Urothelium cell line (cell line): ENCODE measurements at regions not wholly inside any gene's neighbourhood (a gene's known extent, or its start where the extent isn't known, plus 50 kb on each side); places are given as distances from the start of the nearest gene placed in this dataset.

Experiments used
- DNase-seq: peaks from one replicate; pipeline ENCODE4 v3.0.0; 2011; ENCODE audit warnings: low spot score, mixed read lengths
- FAIRE-seq: peaks from 2 replicates; lab custom pipeline; 2011; peaks lifted over from hg19 to GRCh38; lab: Jason Lieb, UNC

DNA sequence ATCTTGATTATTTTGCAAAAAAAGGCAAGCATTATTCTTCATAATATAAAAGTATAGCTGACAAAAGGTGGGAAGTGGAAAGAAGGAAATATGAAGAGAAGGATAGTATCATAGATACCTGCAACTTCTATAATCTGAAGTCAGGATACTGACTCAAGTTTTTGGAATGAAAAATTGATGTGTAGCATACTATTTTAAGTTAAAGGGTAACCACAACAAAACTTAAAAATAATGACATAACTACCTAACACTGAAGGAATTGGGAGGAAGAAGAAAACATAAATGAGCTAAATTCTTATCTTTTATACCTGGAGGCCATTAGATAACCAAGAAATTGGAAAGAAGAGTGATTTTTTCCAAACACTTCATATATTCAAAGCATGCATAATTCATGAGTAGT, 51.8 kb upstream of the TLE1 start:
- no peak for DNase-seq
- no peak for FAIRE-seq

GRCh38 chr9:81748091-81748490, 58.7 kb upstream of the TLE1 start:
- FAIRE-seq = no peak

GRCh38 chr9:81753436-81753835, 64.1 kb upstream of the TLE1 start:
- FAIRE-seq (no peak), DNase-seq (no peak)

More at GRCh38 chr9:81748091-81748490, 58.7 kb upstream of the TLE1 start:
- DNase-seq = no peak

- FAIRE-seq (no peak), DNase-seq (no peak)
These were observed 64.9 kb upstream of the TLE1 start for GRCh38 chr9:81754245-81754644.

DNA sequence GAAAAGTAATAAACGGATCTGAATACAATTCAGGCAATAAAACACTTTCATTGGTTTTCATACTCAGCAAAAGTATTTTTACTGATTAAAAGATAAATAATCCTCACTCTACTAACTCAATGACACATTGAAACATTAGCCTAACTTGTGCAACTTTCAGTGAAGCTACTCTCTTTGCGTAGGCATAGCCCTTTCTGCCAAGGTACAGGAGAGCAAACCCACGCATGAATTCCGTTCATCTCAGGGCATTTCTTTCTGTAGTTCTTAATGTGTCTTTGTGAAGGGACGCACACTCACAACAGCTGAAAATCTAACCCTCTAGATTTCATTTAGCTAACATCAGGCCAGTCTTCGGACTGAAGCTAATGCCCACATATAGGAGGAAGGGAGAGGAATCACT, 66.4 kb upstream of the TLE1 start:
- DNase-seq (no peak), FAIRE-seq (no peak)

DNA sequence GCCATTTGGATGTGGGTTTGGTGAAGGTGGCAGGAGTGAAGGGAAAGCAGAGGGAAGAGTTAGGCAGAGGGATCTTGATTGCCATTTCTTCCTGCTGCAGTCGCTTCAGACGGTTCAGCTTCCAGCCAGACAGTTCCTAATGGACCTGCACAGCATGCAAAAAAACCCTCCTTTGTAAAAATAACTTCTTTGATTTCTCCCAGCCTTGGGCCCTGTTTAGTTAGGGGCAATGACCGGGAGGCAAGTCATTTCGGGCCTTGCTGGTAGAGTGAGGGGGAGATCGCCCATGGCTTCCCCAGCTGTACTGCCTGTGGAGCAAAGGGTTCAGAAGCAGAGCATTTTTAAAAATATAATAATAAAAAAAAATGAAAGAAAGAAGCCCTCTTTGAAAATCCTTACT, 67.2 kb upstream of the TLE1 start:
- FAIRE-seq (no peak), DNase-seq (no peak)

DNA sequence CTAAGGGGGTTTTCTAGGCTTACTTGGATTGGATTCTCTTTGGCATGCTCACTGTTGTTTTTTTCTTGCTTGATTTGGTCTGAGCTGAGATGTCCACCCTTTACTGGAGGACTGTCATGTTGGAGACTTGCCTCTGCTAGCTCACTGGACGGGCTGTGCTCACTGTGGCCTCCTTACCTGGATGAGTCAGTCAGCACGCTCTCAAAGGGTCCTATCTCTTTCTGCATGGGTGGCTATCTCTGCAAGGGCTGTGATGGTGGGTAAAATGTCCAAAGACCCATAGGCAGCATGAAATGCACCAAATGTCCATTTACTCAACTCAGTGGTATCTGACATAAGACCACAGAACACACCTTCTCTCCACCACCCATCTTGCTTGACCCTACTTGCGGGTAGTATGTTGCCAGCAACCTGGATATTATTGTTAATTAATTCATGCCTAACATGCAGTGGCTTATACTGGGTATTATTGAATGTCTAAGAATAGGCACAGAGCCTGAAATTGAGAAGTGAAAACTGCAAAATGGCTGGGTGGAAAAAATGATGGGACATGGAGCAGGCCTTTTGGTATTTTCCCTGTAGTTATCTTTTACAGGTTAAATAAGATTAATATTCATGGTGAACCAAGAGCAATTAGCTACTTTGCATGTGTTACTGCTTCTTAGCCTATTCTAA, 68.9 kb upstream of the TLE1 start:
- DNase-seq (no peak), FAIRE-seq (no peak)

DNA sequence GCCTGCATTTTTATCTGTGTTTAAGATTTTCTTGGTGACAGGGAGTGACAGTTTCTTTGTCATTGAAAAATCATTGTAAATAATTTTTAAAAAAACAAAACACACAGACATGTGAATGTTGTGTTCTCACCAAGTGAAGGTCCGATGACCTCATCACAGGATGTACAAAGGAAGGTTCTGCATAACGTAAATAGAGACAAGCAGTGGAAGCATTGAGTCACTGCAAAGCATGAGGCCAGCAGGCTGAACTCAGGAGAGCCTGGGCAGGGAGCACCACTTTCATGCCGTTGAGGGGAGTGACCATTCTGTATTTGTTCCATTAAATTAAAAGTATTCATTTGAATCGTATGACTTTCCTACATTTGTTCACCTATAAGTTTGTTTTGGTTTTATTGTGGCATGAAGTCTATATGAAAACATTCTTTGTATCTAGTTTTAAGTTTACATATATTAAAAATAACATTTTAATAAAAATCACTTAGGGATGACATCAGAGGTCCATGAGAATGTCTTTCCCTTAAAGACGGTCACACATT, 70.4 kb upstream of the TLE1 start:
- no peak for FAIRE-seq
- DNase-seq = peak; percentile 75

- DNase-seq (no peak), FAIRE-seq (no peak)
These were observed 78.6 kb upstream of the TLE1 start for GRCh38 chr9:81767921-81768320.

DNA sequence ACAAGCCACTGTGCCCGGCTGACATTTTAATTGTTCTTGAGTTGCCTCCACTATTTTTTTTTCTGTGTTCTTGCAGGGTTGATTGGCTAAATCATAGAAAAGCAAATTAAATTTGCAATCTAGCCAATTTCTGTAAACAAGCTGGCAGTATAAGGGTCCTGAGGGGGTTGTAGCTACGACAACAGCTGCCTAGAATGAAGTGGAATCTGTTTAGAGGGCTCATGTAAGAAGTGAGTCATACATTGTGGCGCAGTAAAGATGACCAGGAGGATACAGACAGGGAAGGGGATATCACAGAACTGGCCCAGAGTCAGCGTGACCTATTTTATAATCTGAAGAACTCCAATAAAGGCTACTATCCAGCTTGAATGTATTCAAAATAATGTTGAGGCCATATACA, 82.2 kb upstream of the TLE1 start:
- peak; percentile 47 for DNase-seq

GRCh38 chr9:81772144-81772543, 82.8 kb upstream of the TLE1 start:
- DNase-seq (peak; percentile 14), FAIRE-seq (no peak)

More for the DNA sequence above, 82.2 kb upstream of the TLE1 start:
- FAIRE-seq = no peak

- DNase-seq = no peak
- FAIRE-seq = no peak
These were observed 87.0 kb upstream of the TLE1 start for GRCh38 chr9:81776390-81776789.

- no peak for FAIRE-seq
- DNase-seq = no peak
These were observed 87.5 kb upstream of the TLE1 start for GRCh38 chr9:81776834-81777233.

GRCh38 chr9:81777482-81777881, 88.1 kb upstream of the TLE1 start:
- FAIRE-seq (no peak), DNase-seq (no peak)

DNA sequence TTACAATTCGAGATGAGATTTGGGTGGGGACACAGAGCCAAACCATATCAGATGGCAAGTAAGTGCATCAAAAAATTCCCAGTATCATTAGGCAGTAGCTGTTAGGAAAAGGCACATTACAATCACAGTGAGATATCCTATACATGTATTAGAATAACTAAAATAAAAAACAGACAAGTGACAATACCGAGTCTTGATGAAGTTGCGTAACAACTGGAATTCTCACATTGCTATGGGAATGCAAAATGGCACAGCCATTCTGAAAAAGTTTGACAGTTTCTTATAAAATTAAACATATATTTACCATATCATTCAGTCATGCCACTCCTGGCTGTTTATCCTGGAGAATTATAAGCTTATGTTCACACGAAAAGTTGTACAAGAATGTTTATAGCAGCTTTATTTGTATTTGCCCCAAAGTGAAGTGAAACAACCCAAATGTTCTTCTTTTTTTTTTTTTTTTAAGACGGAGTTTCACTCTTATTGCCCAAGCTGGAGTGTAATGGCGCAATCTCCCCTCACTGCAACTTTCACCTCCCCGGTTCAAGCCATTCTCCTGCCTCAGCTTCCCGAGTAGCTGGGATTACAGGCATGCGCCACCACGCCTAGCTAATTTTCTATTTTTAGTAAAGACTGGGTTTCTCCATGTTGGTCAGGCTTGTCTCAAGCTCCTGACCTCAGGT, 93.1 kb upstream of the TLE1 start:
- no peak for FAIRE-seq
- DNase-seq = no peak

DNA sequence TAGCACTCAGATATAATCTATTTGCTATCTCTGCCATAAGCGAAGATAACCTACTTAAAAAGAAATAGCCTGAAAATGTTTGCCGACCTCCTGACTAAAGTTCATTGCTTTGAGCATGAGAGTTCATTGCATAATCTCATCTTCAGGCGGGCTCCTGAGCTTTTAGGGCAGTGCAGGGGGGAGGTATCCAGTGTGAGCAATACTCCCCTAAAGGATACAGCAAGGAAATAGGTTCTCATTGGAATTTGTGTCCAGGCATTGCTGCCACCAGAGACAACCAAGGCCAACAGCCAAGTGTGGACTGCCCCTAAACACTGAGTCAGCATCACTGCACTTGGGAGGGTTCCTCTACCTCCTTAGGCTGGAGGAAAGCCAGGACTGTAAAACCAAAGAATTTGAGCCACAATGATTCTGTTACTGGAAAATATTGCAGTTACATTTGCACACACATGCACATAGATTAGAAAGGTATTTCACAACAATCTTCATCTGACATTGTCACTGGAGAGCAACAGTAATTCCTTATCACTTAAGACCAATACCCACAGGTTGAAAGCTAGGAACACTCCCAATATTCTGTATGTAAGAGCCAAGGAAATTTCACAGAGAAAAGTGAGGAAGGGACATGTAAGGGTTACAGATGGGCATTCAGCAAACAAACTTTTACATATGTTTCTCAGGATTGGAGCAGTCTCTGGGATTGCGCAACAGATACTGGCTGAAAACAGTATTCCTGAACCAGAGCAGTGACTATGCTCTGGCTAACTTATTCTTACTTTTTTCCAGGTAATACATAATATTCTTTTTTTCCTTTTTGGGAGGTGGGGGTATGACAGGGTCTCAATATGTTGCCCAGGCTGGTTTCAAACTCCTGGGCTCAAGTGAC, 98.6 kb upstream of the TLE1 start:
- peak; percentile 87 for DNase-seq
- no peak for FAIRE-seq

DNA sequence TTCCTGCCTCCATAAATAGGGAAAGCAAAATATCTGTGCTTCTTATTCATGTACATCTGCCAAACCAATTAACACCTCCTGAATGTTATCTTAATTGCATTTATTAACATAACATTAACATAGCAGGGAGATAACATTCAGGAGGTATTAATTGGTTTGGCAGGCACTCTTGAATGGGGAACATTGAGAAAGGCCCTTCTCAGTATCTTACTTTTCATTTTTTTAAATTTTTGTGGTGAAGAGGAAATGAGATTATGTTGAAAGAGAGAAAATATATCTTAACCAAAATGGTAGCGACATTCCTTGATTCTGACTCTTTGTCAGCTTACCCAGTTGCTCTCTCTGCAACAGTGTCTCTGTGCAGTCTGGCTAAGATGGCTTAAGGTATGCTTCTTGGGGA, 100.4 kb upstream of the TLE1 start:
- FAIRE-seq = no peak
- DNase-seq = no peak

- DNase-seq = no peak
- FAIRE-seq = no peak
These were observed 100.8 kb upstream of the TLE1 start for GRCh38 chr9:81790166-81790565.

GRCh38 chr9:81791076-81791475, 101.7 kb upstream of the TLE1 start:
- DNase-seq (no peak), FAIRE-seq (no peak)

GRCh38 chr9:81798606-81799005, 109.3 kb upstream of the TLE1 start:
- no peak for FAIRE-seq
- no peak for DNase-seq

GRCh38 chr9:81801190-81801589, 111.8 kb upstream of the TLE1 start:
- no peak for FAIRE-seq
- no peak for DNase-seq
